NCI-H2081 treated with DMSO at 0.1 percent for 48 hours (cell line): ENCODE measurements at regions not wholly inside any gene's neighbourhood (a gene's known extent, or its start where the extent isn't known, plus 50 kb on each side); places are given as distances from the start of the nearest gene placed in this dataset.

Source experiments
- DNase-seq: peaks from one replicate; lab custom pipeline; 2025; lab: John Stamatoyannopoulos, UW

DNA sequence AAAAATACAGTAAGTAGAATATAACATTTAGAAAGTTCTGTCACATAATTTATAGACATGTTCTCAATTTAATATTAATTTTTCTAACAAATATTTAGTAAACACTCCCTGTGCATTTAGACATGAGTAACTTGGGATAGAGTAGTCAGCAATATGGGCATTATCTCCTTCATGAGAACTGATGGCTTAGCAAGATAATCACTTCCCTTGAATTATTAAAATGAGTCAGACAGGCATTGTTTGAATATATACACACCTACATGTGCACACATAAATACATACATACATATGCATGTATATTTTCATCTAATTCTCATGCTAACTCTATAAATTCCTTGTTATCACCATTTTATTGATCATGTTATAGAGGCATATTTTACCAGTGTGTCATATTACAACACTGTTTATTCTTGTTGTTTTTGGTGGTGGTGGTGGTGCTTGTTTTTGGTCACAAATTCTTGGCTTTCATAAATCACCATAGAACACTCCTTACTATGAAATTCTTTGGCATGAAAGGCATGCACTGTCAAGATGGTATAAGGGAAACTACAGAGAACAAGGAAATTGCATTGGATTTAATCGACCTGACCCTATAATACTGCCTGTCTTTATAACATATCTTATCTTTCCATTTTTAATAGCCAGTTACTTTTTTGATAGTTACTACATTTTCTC is 434.5 kb upstream of the MANEA start:
- no peak for DNase-seq

DNA sequence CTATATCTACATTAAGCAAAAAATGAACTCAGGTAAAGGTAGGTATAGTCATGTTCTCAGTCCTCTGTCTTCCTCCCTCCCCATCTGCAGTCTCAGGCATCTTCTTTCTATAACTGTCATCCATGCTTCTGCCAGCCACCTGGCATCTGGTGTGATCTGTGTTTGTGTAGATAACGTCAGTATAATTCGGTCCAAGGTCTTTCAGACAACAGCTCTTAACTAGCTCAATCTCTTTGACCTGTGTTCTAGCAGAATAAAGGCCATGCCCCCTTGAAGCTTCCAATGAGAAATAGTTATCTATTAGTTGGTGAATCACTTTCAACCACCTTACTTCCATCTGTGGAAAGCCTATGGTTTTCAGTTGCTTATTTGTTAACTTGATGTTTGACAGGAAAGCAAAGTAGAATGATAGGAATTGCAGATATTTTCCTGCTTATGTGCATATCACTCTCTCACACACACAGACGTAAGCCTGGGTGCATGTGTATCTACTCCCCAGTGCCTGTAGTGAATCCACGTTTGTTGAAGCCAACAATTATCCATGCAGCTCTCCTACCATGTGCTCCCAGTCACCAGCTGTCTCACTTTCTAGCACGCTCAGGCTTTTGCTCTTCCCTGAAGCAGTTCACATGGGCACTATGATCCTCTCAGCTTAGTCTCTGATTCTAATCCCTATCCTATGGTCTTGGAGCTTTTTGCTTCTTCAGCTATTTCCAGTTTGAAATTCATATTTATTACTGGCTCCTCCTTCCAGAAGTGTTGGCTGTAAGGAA is 433.7 kb upstream of the MANEA start:
- no peak for DNase-seq

- DNase-seq = no peak
Observed at GRCh38 chr6:95145457-95145856, 431.9 kb upstream of the MANEA start.

DNA sequence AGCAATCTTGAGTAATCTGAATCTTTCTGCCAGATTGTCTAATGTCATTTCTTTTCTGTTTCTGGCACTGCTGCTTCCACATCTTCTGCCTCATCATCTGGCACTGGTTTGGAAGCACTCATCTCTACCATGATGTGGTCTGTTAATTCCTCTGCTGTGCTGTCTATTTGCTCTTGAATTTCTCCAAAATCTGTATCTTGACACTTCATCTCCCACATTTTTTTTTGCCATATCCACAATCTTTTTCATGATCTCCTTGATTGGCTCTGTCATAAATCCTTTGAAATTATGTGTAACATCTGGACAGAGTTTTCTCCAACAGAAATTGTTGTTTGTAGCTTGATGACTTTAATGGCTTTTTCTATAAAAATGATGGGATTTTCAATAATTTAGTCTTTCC is 417.8 kb upstream of the MANEA start:
- no peak for DNase-seq

DNA sequence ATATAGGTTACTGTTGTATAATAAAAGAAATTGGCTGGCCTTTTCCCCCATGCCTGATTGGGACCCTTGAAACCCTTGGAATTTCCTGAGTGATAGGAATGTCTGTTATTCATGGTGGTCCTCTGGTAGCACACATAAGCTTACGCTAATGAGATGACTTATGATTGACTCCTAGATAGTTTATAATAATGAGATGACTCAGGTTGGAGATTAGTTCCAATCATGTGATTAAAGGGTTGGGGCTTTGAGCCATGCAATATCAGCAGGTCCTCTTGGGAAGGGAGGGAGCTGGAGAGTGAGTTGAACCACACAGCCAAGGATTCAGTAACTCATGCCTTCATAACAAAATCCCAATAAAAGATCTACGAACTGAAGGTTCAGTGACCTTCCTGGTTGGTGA is 407.6 kb upstream of the MANEA start:
- DNase-seq = no peak

DNA sequence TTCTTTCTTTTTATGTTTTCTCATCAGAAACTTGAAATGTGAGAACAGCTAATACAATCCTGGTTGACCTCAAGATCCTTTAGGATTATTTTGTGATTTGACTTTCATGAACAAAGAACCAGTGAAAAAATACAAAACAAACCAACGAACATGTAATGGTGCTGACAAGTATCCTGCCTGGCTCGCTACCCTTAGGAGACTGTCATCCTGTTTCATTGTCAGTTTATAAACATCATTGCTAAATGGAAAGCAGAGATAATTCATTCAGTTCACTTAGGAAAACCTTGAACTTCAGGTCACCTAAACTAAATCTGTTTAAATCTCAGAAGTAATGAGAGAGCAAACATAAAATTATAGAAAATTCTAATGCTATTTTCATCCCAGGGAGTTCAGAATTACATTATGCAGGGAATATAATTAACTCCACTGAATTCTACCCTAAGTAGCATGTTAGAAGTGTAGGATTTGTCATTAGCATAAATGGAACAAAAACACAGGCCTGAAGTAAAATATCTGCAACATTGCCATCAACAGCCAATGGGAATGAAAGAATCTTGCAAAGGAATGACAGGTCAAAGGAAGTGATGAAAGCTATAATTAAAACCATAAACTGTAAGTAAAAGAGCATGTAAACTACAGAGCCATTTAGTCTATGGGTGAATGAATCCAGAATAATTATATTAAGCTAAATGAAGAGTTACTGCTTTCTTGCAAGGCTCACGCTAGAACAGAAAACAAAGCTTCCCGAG is 401.2 kb upstream of the MANEA start:
- DNase-seq = no peak

DNA sequence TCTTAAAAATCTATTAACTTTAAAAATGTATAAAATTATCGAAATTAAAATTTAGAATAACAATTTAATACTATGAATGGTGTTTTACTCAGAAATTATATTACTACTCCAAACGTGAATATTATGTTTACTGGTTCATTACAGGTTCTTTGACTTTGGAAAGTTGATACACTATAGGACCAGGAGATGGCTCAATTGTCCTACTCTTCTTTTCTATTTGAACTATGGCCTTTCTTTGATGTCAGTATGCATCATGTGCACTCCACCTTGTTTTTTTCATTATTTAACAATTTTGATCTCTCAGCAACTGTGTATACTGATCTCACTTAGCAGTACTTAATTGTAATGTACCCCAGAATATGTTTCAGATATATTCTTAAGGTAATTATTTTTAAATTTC is 391.5 kb upstream of the MANEA start:
- DNase-seq = no peak

DNA sequence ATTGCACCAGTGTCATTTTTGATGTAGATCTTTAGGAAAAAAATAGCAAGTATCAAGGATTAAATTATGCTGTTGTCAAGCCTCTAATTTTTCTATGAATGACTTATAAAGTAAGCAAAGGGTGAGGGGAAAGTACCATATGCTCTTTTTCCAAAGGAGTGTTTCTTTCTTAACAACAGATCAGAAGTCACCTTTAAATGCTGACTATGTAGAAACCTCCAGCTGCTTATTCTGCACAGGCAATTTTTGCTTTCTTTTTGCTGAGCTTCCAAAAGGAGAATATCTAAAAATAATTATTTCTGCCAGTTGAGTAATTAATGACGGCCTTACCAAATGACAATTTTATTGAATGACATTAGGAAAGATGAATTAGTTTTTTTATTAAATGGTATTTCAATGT is 390.6 kb upstream of the MANEA start:
- DNase-seq = no peak

DNA sequence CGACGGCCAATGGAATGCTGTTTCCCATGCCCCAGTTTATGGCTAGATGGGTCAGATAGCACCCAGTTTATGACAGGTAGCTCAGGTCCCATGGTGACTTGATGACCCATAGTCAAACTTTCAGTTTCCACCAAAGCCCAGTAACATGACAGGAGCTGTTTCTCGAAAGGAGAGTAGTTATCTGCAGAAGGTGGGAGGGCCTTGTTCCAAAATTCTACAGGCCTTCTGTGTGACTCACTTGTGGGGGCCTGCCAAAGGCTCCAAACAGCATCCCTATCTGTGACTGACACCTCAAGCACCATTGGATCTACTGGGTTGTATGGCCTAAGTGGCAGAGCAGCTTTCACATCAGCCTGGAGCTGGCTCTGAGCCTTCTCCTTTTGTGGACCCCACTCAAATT is 379.7 kb upstream of the MANEA start:
- DNase-seq = no peak

DNA sequence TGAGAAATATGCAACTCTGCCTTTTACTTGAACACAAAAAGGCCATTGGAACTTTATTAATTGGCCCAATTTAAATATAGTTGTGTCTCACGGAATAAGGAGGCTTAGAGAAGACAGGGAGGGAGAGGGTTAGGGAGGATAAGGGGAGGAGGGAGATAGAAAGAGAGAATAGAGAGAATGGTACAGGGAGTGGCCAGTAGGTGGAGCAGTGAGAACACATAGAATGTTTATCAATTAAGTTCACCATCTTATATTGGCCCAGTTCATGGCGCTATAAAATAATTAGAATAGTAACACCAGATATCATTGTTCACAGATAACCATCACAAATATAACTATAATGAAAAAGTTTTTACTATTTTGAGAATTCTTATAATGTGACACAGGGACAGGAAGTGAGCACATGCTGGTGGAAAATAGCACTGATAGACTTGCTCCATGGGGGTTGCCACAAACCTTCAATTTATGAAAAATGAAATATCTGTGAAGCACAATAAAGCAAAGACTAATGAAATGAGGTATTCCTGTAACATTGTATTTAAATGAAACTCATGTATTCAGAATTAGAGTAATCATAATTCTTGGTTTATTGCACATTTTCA is 374.1 kb upstream of the MANEA start:
- no peak for DNase-seq

- no peak for DNase-seq
Observed at GRCh38 chr6:95204178-95204577, 373.2 kb upstream of the MANEA start.

GRCh38 chr6:95208621-95209020 is 368.7 kb upstream of the MANEA start:
- no peak for DNase-seq

DNA sequence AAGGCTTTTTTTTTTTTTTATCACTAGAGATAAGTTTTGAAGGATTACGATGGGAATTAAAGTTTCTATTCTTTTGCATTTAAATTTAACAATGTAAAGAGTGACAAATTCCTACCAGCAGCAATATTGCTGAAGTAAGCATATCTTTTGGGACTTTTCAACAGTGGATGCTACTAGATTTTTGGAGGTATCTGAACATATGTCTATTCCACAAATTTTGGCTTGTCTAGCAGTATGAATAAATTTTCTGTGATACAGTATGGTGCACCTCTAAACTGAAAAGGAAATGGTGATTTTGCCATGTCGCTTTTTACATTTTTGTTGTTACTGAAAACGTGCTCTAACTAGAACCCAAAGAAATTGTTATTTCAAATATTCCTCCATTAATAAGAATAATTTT is 368.3 kb upstream of the MANEA start:
- DNase-seq = no peak

- no peak for DNase-seq
Observed at GRCh38 chr6:95216555-95216954, 360.8 kb upstream of the MANEA start.

GRCh38 chr6:95227351-95227750 is 350.0 kb upstream of the MANEA start:
- no peak for DNase-seq

DNA sequence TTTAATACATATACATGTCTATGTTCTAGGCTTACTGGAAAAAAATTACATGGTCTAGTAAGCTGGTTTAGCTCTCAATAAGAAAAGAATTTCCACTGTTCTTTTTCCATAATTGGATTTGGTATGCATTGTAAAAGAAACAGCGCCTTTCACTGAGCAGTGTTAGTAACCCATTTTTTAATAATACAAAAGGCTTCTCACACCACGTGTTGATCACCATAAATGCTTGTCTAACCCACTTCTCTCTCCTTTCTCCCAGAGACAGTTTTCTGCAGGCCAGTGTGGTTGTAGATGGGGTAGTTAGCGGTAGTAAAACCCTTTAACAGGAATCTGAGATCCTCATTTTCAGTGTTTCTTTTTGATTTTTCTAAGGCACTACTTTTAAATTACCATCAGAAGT is 348.7 kb upstream of the MANEA start:
- DNase-seq = no peak

GRCh38 chr6:95230071-95230740 is 347.1 kb upstream of the MANEA start:
- DNase-seq = no peak

DNA sequence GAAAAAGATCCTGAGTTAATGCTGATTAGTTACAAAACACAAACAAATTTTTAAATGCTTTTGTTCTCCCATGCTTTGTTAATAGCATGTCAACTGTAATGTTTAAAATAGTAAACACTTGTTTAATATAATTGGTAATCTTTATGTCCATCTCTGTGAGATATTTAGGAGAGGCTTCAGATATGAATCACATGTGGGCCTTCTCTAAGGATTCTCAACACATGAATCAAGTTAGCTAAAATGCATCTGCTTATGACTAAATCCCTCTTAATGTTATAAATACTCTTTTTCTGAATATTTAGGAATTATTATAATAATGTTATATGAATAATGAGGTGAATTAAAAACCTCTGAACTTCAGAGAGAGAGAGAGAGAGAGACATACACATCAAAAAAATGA is 345.9 kb upstream of the MANEA start:
- DNase-seq = no peak

- DNase-seq = no peak
Observed at GRCh38 chr6:95232446-95232845, 344.9 kb upstream of the MANEA start.

DNA sequence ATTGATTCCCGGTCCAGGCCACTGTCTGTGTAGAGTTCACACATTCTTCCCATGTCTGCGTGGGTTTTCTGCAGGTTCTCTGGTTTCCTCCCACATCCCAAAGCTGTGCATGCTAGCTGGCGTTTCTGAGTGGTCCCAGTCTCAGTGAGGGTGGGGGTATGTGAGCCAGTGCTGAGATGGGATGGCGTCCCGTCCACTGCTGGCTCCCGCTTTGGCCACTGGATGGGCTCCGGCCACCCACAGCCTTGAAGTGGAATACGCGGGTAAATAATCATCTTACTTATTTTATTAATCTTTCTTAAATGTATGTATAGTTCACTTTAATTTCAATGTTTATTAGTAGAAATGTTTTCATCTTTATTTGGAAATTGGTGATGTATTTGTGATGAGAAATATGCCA is 343.5 kb upstream of the MANEA start:
- DNase-seq = no peak

DNA sequence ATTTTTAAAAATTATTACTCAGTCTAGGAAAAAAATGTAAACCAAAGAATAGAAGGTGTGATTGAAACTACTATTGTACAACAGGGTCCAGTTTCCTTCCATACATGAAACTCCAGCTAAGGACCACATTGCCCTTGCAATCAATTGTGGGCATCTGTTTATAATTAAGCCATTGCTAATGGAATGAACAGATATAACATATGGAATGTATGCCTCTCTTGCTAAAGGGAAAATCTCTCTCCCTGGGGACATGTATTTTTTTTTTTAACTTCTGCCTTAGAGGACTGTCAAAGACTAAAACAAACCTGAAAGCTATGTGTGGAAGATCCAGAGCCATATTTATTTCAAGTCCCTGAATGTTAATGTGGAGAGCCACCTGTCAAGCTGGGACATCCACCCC is 336.8 kb upstream of the MANEA start:
- no peak for DNase-seq

- no peak for DNase-seq
Observed at GRCh38 chr6:95242560-95242959, 334.8 kb upstream of the MANEA start.
